ENCODE measurements at regions not wholly inside any gene's neighbourhood (a gene's known extent, or its start where the extent isn't known, plus 50 kb on each side); places are given as distances from the start of the nearest gene placed in this dataset.

- Histone ChIP-seq H3K27ac (ENCODE audit: low read length in 2 of 2) (no peak overlapping the region), H4K20me1 (ENCODE audit: control insufficient read depth, insufficient read depth, low read length, poor library complexity, severe bottlenecking) (no peaks in the 10 kb centered on the region), H3K4me3 (ENCODE audit: control extremely low read depth in 1 of 5, extremely low read depth in 1 of 5, insufficient read depth in 1 of 5, low read depth in 2 of 5, low read length in 4 of 5) (no peak overlapping the region), H3K9ac (ENCODE audit: low read length) (no peak overlapping the region), H3K4me2 (replicated peaks; ENCODE audit: low read depth, low read length, poor library complexity, severe bottlenecking) (no peak overlapping the region), H3K9me3 (ENCODE audit: control extremely low read depth in 1 of 3, control insufficient read depth in 2 of 3, insufficient read depth in 1 of 3, low read length in 2 of 3) (no peaks in the 10 kb centered on the region), H3K27me3 (replicated peaks in 1 of 4; ENCODE audit: control extremely low read depth in 1 of 4, control insufficient read depth in 3 of 4, insufficient read depth in 4 of 4, low read length in 3 of 4) (no peaks in the 10 kb centered on the region), H3K79me2 (ENCODE audit: control insufficient read depth, insufficient read depth, low read length) (no peaks in the 10 kb centered on the region), H3K4me1 (ENCODE audit: control insufficient read depth in 2 of 2, insufficient read depth in 2 of 2, low read length in 2 of 2) (no peaks in the 10 kb centered on the region), H3K36me3 (replicated peaks in 1 of 2; ENCODE audit: control extremely low read depth in 1 of 2, control insufficient read depth in 1 of 2, extremely low read depth in 1 of 2, insufficient read depth in 2 of 2, low read length in 1 of 2) (no peaks in the 10 kb centered on the region), H2AFZ (ENCODE audit: insufficient read depth, low read depth, low read length, poor library complexity, severe bottlenecking) (no peak overlapping the region)
- CTCF ChIA-PET: no interaction called here
- no peaks in the 10 kb centered on the region for H3K27me3 Mint-ChIP-seq
- H3K27ac Mint-ChIP-seq: no peak overlapping the region
- no peaks in the 10 kb centered on the region for H3K9me3 Mint-ChIP-seq (ENCODE audit: insufficient read depth)
- POLR2A ChIA-PET: no interaction called here
- DNase-seq (no peak), ATAC-seq (ENCODE audit: low read depth) (no peak)
- TF ChIP-seq EZH2 (IDR thresholded peaks at IDR 0.05; ENCODE audit: borderline replicate concordance, insufficient read depth, low read depth, low read length, poor library complexity, severe bottlenecking) (no peak), CTCF (IDR thresholded peaks at IDR 0.05) (no peak)
- intact Hi-C loops (cut with micrococcal nuclease): no loop called here
- WGBS (ENCODE audit: insufficient coverage): 58% methylated on average over 2 of the region's 2 CpGs
- no peak overlapping the region for H3K4me3 Mint-ChIP-seq
- H3K4me1 Mint-ChIP-seq: no peaks in the 10 kb centered on the region
Measured at GRCh38 chr9:12964271-12964670, 189.5 kb downstream of the LURAP1L start.

GRCh38 chr9:12965303-12965702, 190.5 kb downstream of the LURAP1L start:
- Histone ChIP-seq H3K9me3 (ENCODE audit: control extremely low read depth in 1 of 3, control insufficient read depth in 2 of 3, insufficient read depth in 1 of 3, low read length in 2 of 3) (no peaks in the 10 kb centered on the region), H3K4me1 (ENCODE audit: control insufficient read depth in 2 of 2, insufficient read depth in 2 of 2, low read length in 2 of 2) (no peaks in the 10 kb centered on the region), H3K4me3 (ENCODE audit: control extremely low read depth in 1 of 5, extremely low read depth in 1 of 5, insufficient read depth in 1 of 5, low read depth in 2 of 5, low read length in 4 of 5) (no peak overlapping the region), H4K20me1 (ENCODE audit: control insufficient read depth, insufficient read depth, low read length, poor library complexity, severe bottlenecking) (no peaks in the 10 kb centered on the region), H3K36me3 (replicated peaks in 1 of 2; ENCODE audit: control extremely low read depth in 1 of 2, control insufficient read depth in 1 of 2, extremely low read depth in 1 of 2, insufficient read depth in 2 of 2, low read length in 1 of 2) (no peaks in the 10 kb centered on the region), H2AFZ (ENCODE audit: insufficient read depth, low read depth, low read length, poor library complexity, severe bottlenecking) (no peak overlapping the region), H3K27ac (ENCODE audit: low read length in 2 of 2) (no peak overlapping the region), H3K79me2 (ENCODE audit: control insufficient read depth, insufficient read depth, low read length) (no peaks in the 10 kb centered on the region), H3K4me2 (replicated peaks; ENCODE audit: low read depth, low read length, poor library complexity, severe bottlenecking) (no peak overlapping the region), H3K9ac (ENCODE audit: low read length) (no peak overlapping the region), H3K27me3 (replicated peaks in 1 of 4; ENCODE audit: control extremely low read depth in 1 of 4, control insufficient read depth in 3 of 4, insufficient read depth in 4 of 4, low read length in 3 of 4) (no peaks in the 10 kb centered on the region)
- ChIA-PET POLR2A (no interaction called here), CTCF (no interaction called here)
- DNase-seq: no peak
- Mint-ChIP-seq H3K4me1 (no peaks in the 10 kb centered on the region), H3K4me3 (no peak overlapping the region), H3K9me3 (ENCODE audit: insufficient read depth) (no peaks in the 10 kb centered on the region), H3K27me3 (no peaks in the 10 kb centered on the region), H3K27ac (no peak overlapping the region)
- TF ChIP-seq CTCF (IDR thresholded peaks at IDR 0.05): no peak
- 60% methylated on average over 1 of the region's 1 CpG for WGBS (ENCODE audit: insufficient coverage)
- intact Hi-C loops (cut with micrococcal nuclease): no loop called here
- no peak for ATAC-seq (ENCODE audit: low read depth)

Data from B cell (primary cell).